ENCODE measurements at regions not wholly inside any gene's neighbourhood (a gene's known extent, or its start where the extent isn't known, plus 50 kb on each side); places are given as distances from the start of the nearest gene placed in this dataset.
A peak's percentile ranks its signal among the peaks of the same experiment; 100 is the strongest.

DNA sequence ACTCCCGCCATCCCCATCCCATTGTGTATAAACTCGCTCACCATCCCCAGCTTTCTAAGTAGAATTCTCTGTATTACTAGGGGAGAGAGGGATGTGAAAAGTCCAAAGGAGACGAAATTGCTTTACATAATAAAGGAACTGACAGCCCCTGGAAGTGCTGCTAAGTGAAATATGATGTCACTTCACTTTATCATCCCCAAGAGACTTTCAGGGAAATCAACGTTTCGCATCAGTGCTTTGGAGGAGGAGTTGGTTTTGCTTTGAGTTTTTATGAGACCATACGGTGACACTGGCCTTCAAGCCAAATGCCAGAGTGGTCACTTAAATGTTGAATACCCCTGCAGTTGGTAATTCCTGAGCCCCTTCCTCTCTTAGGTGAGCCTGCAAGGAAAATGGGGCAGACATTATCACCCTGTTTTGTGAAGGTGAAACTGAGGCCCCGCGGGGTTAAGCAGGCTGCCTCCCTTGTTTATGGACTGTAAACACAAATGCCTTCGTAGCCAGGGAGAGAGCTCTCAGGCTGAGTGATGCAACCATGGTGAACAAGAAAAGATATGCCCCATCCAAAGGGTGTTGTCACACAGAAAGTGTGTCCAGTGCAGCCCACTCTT is 58.4 kb upstream of the KAZN start:
- no peak for DNase-seq (ENCODE audit: low read depth)
- TF ChIP-seq, protein P1, sequence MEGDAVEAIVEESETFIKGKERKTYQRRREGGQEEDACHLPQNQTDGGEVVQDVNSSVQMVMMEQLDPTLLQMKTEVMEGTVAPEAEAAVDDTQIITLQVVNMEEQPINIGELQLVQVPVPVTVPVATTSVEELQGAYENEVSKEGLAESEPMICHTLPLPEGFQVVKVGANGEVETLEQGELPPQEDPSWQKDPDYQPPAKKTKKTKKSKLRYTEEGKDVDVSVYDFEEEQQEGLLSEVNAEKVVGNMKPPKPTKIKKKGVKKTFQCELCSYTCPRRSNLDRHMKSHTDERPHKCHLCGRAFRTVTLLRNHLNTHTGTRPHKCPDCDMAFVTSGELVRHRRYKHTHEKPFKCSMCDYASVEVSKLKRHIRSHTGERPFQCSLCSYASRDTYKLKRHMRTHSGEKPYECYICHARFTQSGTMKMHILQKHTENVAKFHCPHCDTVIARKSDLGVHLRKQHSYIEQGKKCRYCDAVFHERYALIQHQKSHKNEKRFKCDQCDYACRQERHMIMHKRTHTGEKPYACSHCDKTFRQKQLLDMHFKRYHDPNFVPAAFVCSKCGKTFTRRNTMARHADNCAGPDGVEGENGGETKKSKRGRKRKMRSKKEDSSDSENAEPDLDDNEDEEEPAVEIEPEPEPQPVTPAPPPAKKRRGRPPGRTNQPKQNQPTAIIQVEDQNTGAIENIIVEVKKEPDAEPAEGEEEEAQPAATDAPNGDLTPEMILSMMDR (conservative IDR thresholded peaks at IDR 0.05; ENCODE audit: control insufficient read depth, insufficient read depth, low read depth, low read length) = no peak
- no peak overlapping the region for H3K4me3 ChIP-seq (ENCODE audit: control insufficient read depth, low read depth, low read length)

DNA sequence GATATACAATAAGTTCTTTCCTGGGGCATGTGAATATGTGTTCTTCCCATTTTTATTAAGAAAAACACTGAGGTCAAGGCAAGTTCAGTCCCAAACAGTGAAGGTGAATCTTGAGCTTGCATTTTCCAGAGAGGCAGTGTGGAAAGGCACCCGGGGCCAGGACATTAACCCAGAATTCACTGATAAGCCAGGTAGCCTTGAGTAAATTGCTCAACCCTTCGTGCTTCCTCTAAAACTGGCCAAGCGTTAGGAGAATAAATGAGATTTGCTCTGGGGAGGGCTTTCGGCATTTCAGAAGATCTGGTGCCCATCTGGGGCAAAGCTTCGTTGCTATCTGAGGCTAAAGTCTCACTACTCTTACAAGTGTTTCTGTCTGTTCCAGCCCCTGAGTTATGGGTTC is 57.1 kb upstream of the KAZN start:
- TF ChIP-seq, protein P1 (conservative IDR thresholded peaks at IDR 0.05; ENCODE audit: control insufficient read depth, insufficient read depth, low read depth, low read length) = no peak
- no peak overlapping the region for H3K4me3 ChIP-seq (ENCODE audit: control insufficient read depth, low read depth, low read length)
- DNase-seq (ENCODE audit: low read depth) = no peak

DNA sequence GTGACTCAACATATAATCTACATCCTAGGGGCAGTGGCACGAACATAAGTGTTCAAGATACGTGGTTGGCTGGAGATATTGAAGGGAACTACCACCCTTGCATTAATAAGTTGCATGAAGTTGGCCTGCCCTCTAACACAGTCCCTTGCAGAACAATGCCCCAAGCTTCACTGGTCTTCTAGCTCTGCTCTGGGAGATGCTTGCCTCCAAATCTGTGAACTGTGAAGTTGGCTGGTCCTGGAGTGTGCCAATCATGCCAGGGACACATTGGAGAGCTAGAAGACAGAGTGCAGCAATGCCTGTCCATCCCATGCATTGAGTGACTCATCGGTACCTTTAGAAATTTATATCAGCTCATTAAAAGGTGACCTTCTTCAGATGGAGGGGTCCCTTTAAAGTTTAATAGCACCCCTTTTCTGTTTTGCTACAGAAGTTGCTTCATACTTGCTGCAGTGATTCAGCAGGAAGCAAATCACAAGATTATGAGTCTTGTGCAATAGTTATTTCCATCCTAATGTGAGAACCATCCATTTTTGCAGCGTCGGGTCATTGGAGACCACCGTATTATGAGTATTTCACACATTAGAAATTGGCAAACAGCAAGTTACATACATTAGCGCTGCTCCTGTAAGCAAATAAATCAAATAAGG is 55.2 kb upstream of the KAZN start:
- TF ChIP-seq, protein P1 (conservative IDR thresholded peaks at IDR 0.05; ENCODE audit: control insufficient read depth, insufficient read depth, low read depth, low read length) = no peak
- H3K4me3 ChIP-seq (ENCODE audit: control insufficient read depth, low read depth, low read length) = no peak overlapping the region
- peak; percentile 82 for DNase-seq (ENCODE audit: low read depth)

- TF ChIP-seq, protein P1 (conservative IDR thresholded peaks at IDR 0.05; ENCODE audit: control insufficient read depth, insufficient read depth, low read depth, low read length) = no peak
Measured at GRCh38 chr1:14544319-14544718, 54.2 kb upstream of the KAZN start.

GRCh38 chr1:14545422-14546025 is 53.0 kb upstream of the KAZN start:
- no peak for DNase-seq (ENCODE audit: low read depth)
- TF ChIP-seq, protein P1 (conservative IDR thresholded peaks at IDR 0.05; ENCODE audit: control insufficient read depth, insufficient read depth, low read depth, low read length) = no peak
- no peak overlapping the region for H3K4me3 ChIP-seq (ENCODE audit: control insufficient read depth, low read depth, low read length)

More at GRCh38 chr1:14544319-14544718, 54.2 kb upstream of the KAZN start:
- H3K4me3 ChIP-seq (ENCODE audit: control insufficient read depth, low read depth, low read length) = no peak overlapping the region
- DNase-seq (ENCODE audit: low read depth) = no peak

- DNase-seq (ENCODE audit: low read depth) = no peak
- TF ChIP-seq, protein P1 (conservative IDR thresholded peaks at IDR 0.05; ENCODE audit: control insufficient read depth, insufficient read depth, low read depth, low read length) = no peak
- no peak overlapping the region for H3K4me3 ChIP-seq (ENCODE audit: control insufficient read depth, low read depth, low read length)
Measured at GRCh38 chr1:14546416-14546815, 52.1 kb upstream of the KAZN start.
